ENCODE measurements at regions not wholly inside any gene's neighbourhood (a gene's known extent, or its start where the extent isn't known, plus 50 kb on each side); places are given as distances from the start of the nearest gene placed in this dataset.
A peak's percentile ranks its signal among the peaks of the same experiment; 100 is the strongest.

GRCh38 chr21:32949701-32950100 is 76.0 kb upstream of the OLIG2 start (continued):
- no peak for TF ChIP-seq USF2 (CRISPR knock-in tag; IDR thresholded peaks at IDR 0.05)

GRCh38 chr21:32951041-32951440 is 74.7 kb upstream of the OLIG2 start:
- Mint-ChIP-seq H3K36me3 (no peaks in the 10 kb centered on the region), H3K27ac (no peak overlapping the region), H3K4me3 (no peak overlapping the region), H3K9me3 (peaks cover 10% of the 10 kb centered on the region), H3K4me1 (peaks cover 61% of the 10 kb centered on the region), H3K27me3 (ENCODE audit: low read depth) (no peaks in the 10 kb centered on the region; the same call in 1 of the 2 replicates)
- DNase-seq (ENCODE audit: low spot score) (no peak), ATAC-seq (peak; percentile 76)
- CTCF ChIA-PET = interaction anchor here (3.7 kb wide), 1 partner anchor 11 kb away, joined by 37 read pairs; no protein-coding TSS in a partner anchor
- POLR2A ChIA-PET = interaction anchor here (0.6 kb wide), 1 partner anchor 175 kb away, joined by 4 read pairs; no protein-coding TSS in a partner anchor
- TF ChIP-seq NFATC4 (CRISPR knock-in tag; IDR thresholded peaks at IDR 0.05) (no peak), ZMAT4 (CRISPR knock-in tag; IDR thresholded peaks at IDR 0.05) (no peak), NFYB (CRISPR knock-in tag; conservative IDR thresholded peaks at IDR 0.05; ENCODE audit: low read depth) (no peak), ATF2 (CRISPR knock-in tag; IDR thresholded peaks at IDR 0.05; ENCODE audit: borderline replicate concordance, low read depth) (no peak), MXD4 (CRISPR knock-in tag; IDR thresholded peaks at IDR 0.05; ENCODE audit: borderline replicate concordance) (no peak), TCF7 (CRISPR knock-in tag; IDR thresholded peaks at IDR 0.05; ENCODE audit: low read depth) (no peak), ERG (CRISPR knock-in tag; IDR thresholded peaks at IDR 0.05) (no peak), PRDM15 (CRISPR knock-in tag; IDR thresholded peaks at IDR 0.05) (no peak), TP53 (CRISPR knock-in tag; IDR thresholded peaks at IDR 0.05) (no peak), HMGXB4 (CRISPR knock-in tag; IDR thresholded peaks at IDR 0.05) (no peak), CDX4 (CRISPR knock-in tag; IDR thresholded peaks at IDR 0.05; ENCODE audit: borderline replicate concordance) (no peak), ARID4B (CRISPR knock-in tag; IDR thresholded peaks at IDR 0.05; ENCODE audit: borderline replicate concordance) (no peak), E2F5 (CRISPR knock-in tag; IDR thresholded peaks at IDR 0.05) (no peak), NR2C2 (CRISPR knock-in tag; IDR thresholded peaks at IDR 0.05) (no peak)
